ENCODE measurements at regions not wholly inside any gene's neighbourhood (a gene's known extent, or its start where the extent isn't known, plus 50 kb on each side); places are given as distances from the start of the nearest gene placed in this dataset.

- no peaks in the 10 kb centered on the region for H3K4me1 ChIP-seq
- H3K9me3 ChIP-seq = no peaks in the 10 kb centered on the region
- TF ChIP-seq POLR2A (IDR thresholded peaks at IDR 0.05) = no peak
- H3K27me3 ChIP-seq = no peaks in the 10 kb centered on the region
- H3K4me3 ChIP-seq = no peak overlapping the region
- intact Hi-C loops (cut with DNase I; ENCODE audit: low total_unique reads) = no loop called here
- H3K27ac ChIP-seq = no peak overlapping the region
- H3K36me3 ChIP-seq (ENCODE audit: low read depth, missing control alignments) = no peaks in the 10 kb centered on the region
- WGBS, 2 donors = 70 to 85% methylated on average over 4 of the region's 4 CpGs
- no peak for DNase-seq
Measured at GRCh38 chr4:166415749-166416148, 542.7 kb downstream of the TLL1 start.

GRCh38 chr4:166421556-166422156, 548.6 kb downstream of the TLL1 start:
- Histone ChIP-seq H3K27ac (no peak overlapping the region), H3K36me3 (ENCODE audit: low read depth, missing control alignments) (no peaks in the 10 kb centered on the region), H3K27me3 (no peaks in the 10 kb centered on the region), H3K4me1 (no peaks in the 10 kb centered on the region), H3K9me3 (no peaks in the 10 kb centered on the region), H3K4me3 (no peak overlapping the region)
- intact Hi-C loops (cut with DNase I; ENCODE audit: low total_unique reads) = no loop called here
- no peak for DNase-seq
- WGBS, 2 donors = 90 to 93% methylated on average over 2 of the region's 2 CpGs
- TF ChIP-seq CTCF (IDR thresholded peaks at IDR 0.05) (no peak), POLR2A (IDR thresholded peaks at IDR 0.05) (no peak)

GRCh38 chr4:166422475-166422874, 549.4 kb downstream of the TLL1 start:
- WGBS, 2 donors = 84 to 94% methylated on average over 1 of the region's 1 CpG
- Histone ChIP-seq H3K27me3 (no peaks in the 10 kb centered on the region), H3K4me1 (no peaks in the 10 kb centered on the region), H3K27ac (no peak overlapping the region), H3K4me3 (no peak overlapping the region), H3K36me3 (ENCODE audit: low read depth, missing control alignments) (no peaks in the 10 kb centered on the region), H3K9me3 (no peaks in the 10 kb centered on the region)
- intact Hi-C loops (cut with DNase I; ENCODE audit: low total_unique reads) = no loop called here
- no peak for DNase-seq
- TF ChIP-seq POLR2A (IDR thresholded peaks at IDR 0.05) (no peak), CTCF (IDR thresholded peaks at IDR 0.05) (no peak)

- H3K27ac ChIP-seq = no peak overlapping the region
- H3K9me3 ChIP-seq = no peaks in the 10 kb centered on the region
- no peak for TF ChIP-seq POLR2A (IDR thresholded peaks at IDR 0.05)
- no peak for TF ChIP-seq CTCF (IDR thresholded peaks at IDR 0.05)
- no peaks in the 10 kb centered on the region for H3K36me3 ChIP-seq (ENCODE audit: low read depth, missing control alignments)
- H3K4me3 ChIP-seq = no peak overlapping the region
- WGBS, 2 donors = 78 to 90% methylated on average over 2 of the region's 2 CpGs
- H3K4me1 ChIP-seq = no peaks in the 10 kb centered on the region
- intact Hi-C loops (cut with DNase I; ENCODE audit: low total_unique reads) = no loop called here
- DNase-seq = no peak
- H3K27me3 ChIP-seq = no peaks in the 10 kb centered on the region
Measured at GRCh38 chr4:166426300-166426863, 553.3 kb downstream of the TLL1 start.

- intact Hi-C loops (cut with DNase I; ENCODE audit: low total_unique reads) = no loop called here
- Histone ChIP-seq H3K4me3 (no peak overlapping the region), H3K9me3 (no peaks in the 10 kb centered on the region), H3K36me3 (ENCODE audit: low read depth, missing control alignments) (no peaks in the 10 kb centered on the region), H3K27me3 (no peaks in the 10 kb centered on the region), H3K27ac (no peak overlapping the region), H3K4me1 (no peaks in the 10 kb centered on the region)
- DNase-seq = no peak
- no peak for TF ChIP-seq CTCF (IDR thresholded peaks at IDR 0.05)
- TF ChIP-seq POLR2A (IDR thresholded peaks at IDR 0.05) = no peak
Measured at GRCh38 chr4:166432125-166432524, 559.1 kb downstream of the TLL1 start.

All from testis (tissue), 2 donors.